ENCODE measurements at regions not wholly inside any gene's neighbourhood (a gene's known extent, or its start where the extent isn't known, plus 50 kb on each side); places are given as distances from the start of the nearest gene placed in this dataset.

- Histone ChIP-seq H3K9me3 (ENCODE audit: insufficient read depth, low read length, severe bottlenecking) (no peaks in the 10 kb centered on the region), H3K4me2 (ENCODE audit: insufficient read depth, low read length) (no peak overlapping the region), H2AFZ (ENCODE audit: low read depth, low read length) (no peak overlapping the region), H4K20me1 (ENCODE audit: insufficient read depth, low read length) (no peaks in the 10 kb centered on the region), H3K9ac (ENCODE audit: low read depth, low read length) (no peak overlapping the region), H3K4me1 (ENCODE audit: insufficient read depth, low read length) (no peaks in the 10 kb centered on the region), H3K79me2 (ENCODE audit: insufficient read depth, low read length) (no peaks in the 10 kb centered on the region), H3K36me3 (ENCODE audit: insufficient read depth, low read length) (no peaks in the 10 kb centered on the region), H3K27me3 (ENCODE audit: insufficient read depth, low read length, poor library complexity) (no peaks in the 10 kb centered on the region), H3K27ac (ENCODE audit: low read length) (no peak overlapping the region), H3K4me3 (ENCODE audit: low read depth in 1 of 2, low read length in 2 of 2) (no peak overlapping the region)
- ATAC-seq (ENCODE audit: insufficient read depth, low read depth) (no peak), DNase-seq (no peak)
- no peak for TF ChIP-seq CTCF (IDR thresholded peaks at IDR 0.05; ENCODE audit: borderline replicate concordance, extremely low read depth, low read length, poor library complexity, severe bottlenecking)
- no peak for TF ChIP-seq EZH2 (IDR thresholded peaks at IDR 0.05; ENCODE audit: borderline replicate concordance, low read depth, low read length, severe bottlenecking)
These were observed 421.1 kb upstream of the GRM7 start for GRCh38 chr3:6439824-6440223.

GRCh38 chr3:6444888-6445658 is 415.8 kb upstream of the GRM7 start:
- Histone ChIP-seq H3K4me2 (ENCODE audit: insufficient read depth, low read length) (no peak overlapping the region), H2AFZ (ENCODE audit: low read depth, low read length) (no peak overlapping the region), H3K36me3 (ENCODE audit: insufficient read depth, low read length) (no peaks in the 10 kb centered on the region), H4K20me1 (ENCODE audit: insufficient read depth, low read length) (no peaks in the 10 kb centered on the region), H3K4me1 (ENCODE audit: insufficient read depth, low read length) (no peaks in the 10 kb centered on the region), H3K27ac (ENCODE audit: low read length) (no peak overlapping the region), H3K4me3 (ENCODE audit: low read depth in 1 of 2, low read length in 2 of 2) (no peak overlapping the region), H3K9ac (ENCODE audit: low read depth, low read length) (no peak overlapping the region), H3K27me3 (ENCODE audit: insufficient read depth, low read length, poor library complexity) (no peaks in the 10 kb centered on the region), H3K79me2 (ENCODE audit: insufficient read depth, low read length) (no peaks in the 10 kb centered on the region), H3K9me3 (ENCODE audit: insufficient read depth, low read length, severe bottlenecking) (no peaks in the 10 kb centered on the region)
- ATAC-seq (ENCODE audit: insufficient read depth, low read depth) (no peak), DNase-seq (no peak)
- no peak for TF ChIP-seq EZH2 (IDR thresholded peaks at IDR 0.05; ENCODE audit: borderline replicate concordance, low read depth, low read length, severe bottlenecking)
- TF ChIP-seq CTCF (IDR thresholded peaks at IDR 0.05; ENCODE audit: borderline replicate concordance, extremely low read depth, low read length, poor library complexity, severe bottlenecking) = no peak

- Histone ChIP-seq H3K27me3 (ENCODE audit: insufficient read depth, low read length, poor library complexity) (no peaks in the 10 kb centered on the region), H3K27ac (ENCODE audit: low read length) (no peak overlapping the region), H3K4me1 (ENCODE audit: insufficient read depth, low read length) (no peaks in the 10 kb centered on the region)
These were observed 413.6 kb upstream of the GRM7 start for GRCh38 chr3:6447166-6447801.

More at GRCh38 chr3:6447166-6447801, 413.6 kb upstream of the GRM7 start:
- TF ChIP-seq CTCF (IDR thresholded peaks at IDR 0.05; ENCODE audit: borderline replicate concordance, extremely low read depth, low read length, poor library complexity, severe bottlenecking) = no peak
- TF ChIP-seq EZH2 (IDR thresholded peaks at IDR 0.05; ENCODE audit: borderline replicate concordance, low read depth, low read length, severe bottlenecking) = no peak
- Histone ChIP-seq H3K79me2 (ENCODE audit: insufficient read depth, low read length) (no peaks in the 10 kb centered on the region), H4K20me1 (ENCODE audit: insufficient read depth, low read length) (no peaks in the 10 kb centered on the region), H3K4me3 (ENCODE audit: low read depth in 1 of 2, low read length in 2 of 2) (no peak overlapping the region), H2AFZ (ENCODE audit: low read depth, low read length) (no peak overlapping the region), H3K36me3 (ENCODE audit: insufficient read depth, low read length) (no peaks in the 10 kb centered on the region), H3K9ac (ENCODE audit: low read depth, low read length) (no peak overlapping the region), H3K4me2 (ENCODE audit: insufficient read depth, low read length) (no peak overlapping the region), H3K9me3 (ENCODE audit: insufficient read depth, low read length, severe bottlenecking) (no peaks in the 10 kb centered on the region)
- DNase-seq (no peak), ATAC-seq (ENCODE audit: insufficient read depth, low read depth) (no peak)

Measured in DND-41 (cell line).